HG03469 (cell line): ENCODE measurements at regions not wholly inside any gene's neighbourhood (a gene's known extent, or its start where the extent isn't known, plus 50 kb on each side); places are given as distances from the start of the nearest gene placed in this dataset.
"Not testable (repeated sequence)": the region's sequence is repeated elsewhere in the genome, so short reads cannot be mapped to it uniquely, and the experiment has no call there.

Source experiments
- ATAC-seq: cut with Tn5 transposase; IDR thresholded peaks from one replicate; pipeline ENCODE4 v1.9.1; 2021; ENCODE audit warnings: mild to moderate bottlenecking, moderate library complexity, moderate number of reproducible peaks; ENCODE audit not compliant: unreplicated experiment

DNA sequence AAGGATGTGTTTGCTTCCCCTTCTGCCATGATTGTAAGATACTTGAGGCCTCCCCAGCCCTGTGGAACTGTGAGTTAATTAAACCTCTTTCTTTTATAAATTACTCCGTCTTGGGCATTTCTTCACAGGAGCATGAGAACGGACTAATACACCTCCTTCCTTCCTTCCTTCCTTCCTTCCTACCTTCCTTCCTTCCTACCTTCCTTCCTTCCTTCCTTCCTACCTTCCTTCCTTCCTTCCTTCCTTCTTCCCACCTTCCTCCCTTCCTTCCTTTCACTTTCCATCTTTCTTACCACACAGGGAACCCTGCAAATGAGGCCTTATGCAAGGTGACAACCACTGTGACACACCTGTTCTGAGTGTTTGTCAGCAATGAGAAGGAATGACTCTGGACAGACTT, 141.3 kb upstream of the EXOC2 start:
- ATAC-seq, result no peak

DNA sequence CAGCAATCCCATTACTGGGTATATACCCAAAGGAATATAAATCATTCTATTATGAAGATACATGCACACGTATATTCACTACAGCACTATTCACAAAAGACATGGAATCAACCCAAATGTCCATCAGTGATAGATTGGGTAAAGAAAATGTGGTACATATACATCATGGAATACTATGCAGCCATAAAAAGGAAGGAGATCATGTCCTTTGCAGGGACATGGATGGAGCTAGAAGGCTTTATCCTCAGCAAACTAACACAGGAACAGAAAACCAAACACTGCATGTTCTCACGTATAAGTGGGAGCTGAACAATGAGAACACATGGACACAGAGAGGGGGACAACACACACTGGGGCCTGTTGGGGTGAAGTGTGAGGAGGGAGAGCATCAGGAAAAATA, 139.9 kb upstream of the EXOC2 start:
- ATAC-seq, result not testable (repeated sequence)

GRCh38 chr6:830667-831327, 137.9 kb upstream of the EXOC2 start:
- no peak for ATAC-seq

GRCh38 chr6:829656-830055, 136.7 kb upstream of the EXOC2 start:
- ATAC-seq, result no peak

DNA sequence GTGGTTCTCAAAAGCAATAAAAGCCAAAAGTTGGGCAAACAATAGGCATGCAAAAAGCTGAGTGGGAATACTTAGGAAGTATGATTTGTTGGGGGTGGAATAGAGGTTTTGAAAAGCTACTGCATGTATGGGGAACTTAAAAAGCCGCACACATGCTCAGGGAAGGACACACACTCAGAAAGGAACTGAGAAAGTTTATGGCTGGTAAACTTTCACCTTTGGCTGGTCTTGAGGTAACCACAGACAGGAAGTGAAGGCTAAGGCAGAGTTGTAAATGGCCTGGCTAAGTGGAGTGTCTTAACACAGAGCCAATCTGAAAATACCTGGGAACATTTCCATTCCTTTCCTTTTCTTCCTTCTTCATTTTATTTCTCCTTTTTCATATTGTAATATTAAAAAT, 134.5 kb upstream of the EXOC2 start:
- no peak for ATAC-seq

GRCh38 chr6:819122-819521, 126.2 kb upstream of the EXOC2 start:
- no peak for ATAC-seq

- ATAC-seq, result no peak
These were observed 125.3 kb upstream of the EXOC2 start for GRCh38 chr6:818196-818595.

GRCh38 chr6:816510-817084, 123.7 kb upstream of the EXOC2 start:
- no peak for ATAC-seq

GRCh38 chr6:815348-815738, 122.4 kb upstream of the EXOC2 start:
- no peak for ATAC-seq

GRCh38 chr6:814378-815347, 121.7 kb upstream of the EXOC2 start:
- no peak for ATAC-seq

DNA sequence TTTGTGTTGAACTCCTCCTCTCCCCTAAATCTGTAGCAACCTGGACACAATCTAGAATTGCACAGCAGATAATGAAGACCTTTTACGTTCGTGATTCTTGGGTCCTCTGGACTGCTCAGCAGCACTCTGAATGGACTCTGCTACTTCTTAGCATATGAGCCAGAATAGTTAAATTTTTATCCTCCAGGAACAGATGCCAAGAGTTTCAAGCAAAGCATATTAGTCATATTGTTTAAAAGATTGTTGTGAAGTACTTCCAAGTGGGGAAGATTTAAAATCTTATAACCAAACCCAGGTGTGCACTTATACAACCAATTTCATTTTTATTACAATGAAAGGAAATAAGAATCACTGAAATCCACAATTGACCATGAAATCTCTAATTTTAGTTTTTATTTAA, 118.9 kb upstream of the EXOC2 start:
- ATAC-seq, result no peak

- no peak for ATAC-seq
These were observed 118.3 kb upstream of the EXOC2 start for GRCh38 chr6:811191-811590.

GRCh38 chr6:804771-805170, 111.8 kb upstream of the EXOC2 start:
- ATAC-seq, result no peak

DNA sequence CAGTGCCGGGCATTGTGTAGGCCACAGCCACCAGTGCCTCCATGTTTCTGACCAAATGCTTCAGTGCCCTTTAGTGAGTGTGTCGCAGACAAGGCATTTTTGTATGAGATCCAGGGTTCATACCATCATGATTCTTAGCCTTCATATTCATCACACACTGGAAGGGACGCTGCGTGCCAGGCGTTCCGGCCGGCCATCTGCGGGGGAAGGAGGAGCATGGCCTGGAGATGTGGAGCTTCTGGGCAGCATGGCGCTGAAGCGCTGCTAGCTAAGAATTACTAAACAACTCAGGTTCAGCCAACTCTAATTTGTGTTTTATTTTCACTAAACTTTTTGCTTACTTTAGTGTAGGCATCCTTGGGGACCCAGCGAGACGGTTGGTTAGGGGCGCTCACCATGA, 111.4 kb upstream of the EXOC2 start:
- no peak for ATAC-seq

DNA sequence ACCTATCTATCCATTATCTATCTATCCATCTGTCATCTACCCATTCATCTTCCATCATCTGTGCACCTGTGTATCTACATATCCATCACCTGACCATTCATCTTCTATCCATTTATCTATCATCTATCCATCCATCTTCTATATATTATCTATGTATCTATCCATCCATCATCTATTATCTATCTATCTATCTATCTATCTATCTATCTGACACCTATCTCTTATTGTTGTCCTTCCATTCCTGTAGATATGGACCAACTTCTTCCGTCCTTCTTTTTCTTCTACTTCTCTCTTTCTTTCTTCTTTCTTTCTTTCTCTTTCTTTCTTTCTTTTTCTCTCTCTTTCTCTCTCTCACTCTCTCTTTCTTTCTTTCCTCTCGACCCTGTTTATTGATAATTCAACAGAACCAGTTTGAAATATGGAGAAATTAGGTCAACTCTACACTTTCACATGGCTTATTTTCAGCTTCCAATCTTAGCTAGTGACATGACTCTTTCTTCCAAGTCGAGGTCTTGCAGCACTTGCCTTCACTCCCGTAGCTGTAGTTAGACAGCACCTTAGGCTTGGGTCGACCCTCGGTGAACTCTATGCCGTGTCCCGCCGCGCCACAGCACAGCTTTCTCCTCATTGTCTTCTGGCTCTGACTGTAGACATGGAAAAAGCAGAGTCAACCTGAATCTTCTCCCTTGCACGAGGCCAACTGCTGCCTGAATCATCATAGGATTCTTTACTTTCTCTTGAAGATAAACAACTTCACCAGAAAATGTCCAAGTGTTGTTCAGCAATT, 110.4 kb upstream of the EXOC2 start:
- no peak for ATAC-seq

DNA sequence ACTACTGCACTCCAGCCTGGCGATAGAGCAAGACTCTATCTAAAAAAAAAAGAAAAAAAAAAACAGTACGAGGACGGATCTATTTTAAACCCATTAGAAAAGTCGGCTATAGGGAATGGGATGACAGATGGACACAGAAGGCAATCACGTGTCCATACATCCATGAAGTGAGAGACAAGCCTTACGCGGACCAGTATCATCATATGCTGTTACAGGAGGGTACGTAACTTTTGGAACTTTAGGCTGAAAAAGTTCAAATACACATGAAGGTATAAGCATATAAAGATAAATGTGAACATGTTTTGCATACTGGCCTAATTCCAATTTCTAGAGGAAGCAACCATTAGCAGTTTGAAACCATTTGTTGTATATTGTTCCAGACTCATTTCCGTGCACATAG, 109.8 kb upstream of the EXOC2 start:
- no peak for ATAC-seq

DNA sequence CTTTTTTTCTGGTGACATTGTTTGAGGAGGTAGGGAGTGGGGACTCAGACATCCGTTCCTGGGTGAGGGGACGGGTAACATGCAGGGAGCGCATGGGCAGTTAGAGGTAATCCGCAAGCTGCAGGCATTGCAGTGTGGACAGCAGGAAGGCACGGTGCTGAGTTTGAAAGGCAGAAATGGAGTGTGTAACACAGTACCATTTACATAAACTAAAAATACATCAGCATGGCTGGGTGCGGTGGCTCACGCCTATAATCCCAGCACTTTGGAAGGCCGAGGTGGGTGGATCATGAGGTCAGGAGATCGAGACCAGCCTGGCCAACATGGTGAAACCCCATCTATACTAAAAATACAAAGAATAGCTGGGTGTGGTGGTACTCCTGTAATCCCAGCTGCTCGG, 109.3 kb upstream of the EXOC2 start:
- ATAC-seq, result not testable (repeated sequence)

GRCh38 chr6:799769-800168, 106.8 kb upstream of the EXOC2 start:
- ATAC-seq, result no peak

- no peak for ATAC-seq
These were observed 104.6 kb upstream of the EXOC2 start for GRCh38 chr6:797479-798077.

- no peak for ATAC-seq
These were observed 102.2 kb upstream of the EXOC2 start for GRCh38 chr6:795046-795685.
